Vagina (tissue), 2 donors: ENCODE measurements at regions not wholly inside any gene's neighbourhood (a gene's known extent, or its start where the extent isn't known, plus 50 kb on each side); places are given as distances from the start of the nearest gene placed in this dataset.

ENCODE experiments used
- DNase-seq, 2 donors: peaks; one replicate each; pipeline ENCODE4 v3.0.0-alpha.2; 2017; ENCODE audit errors: extremely low spot score in 2 of 2
- H3K27ac ChIP-seq: fragments of 200-600 bp; sonication (generic); one replicate; pipeline ENCODE4 v1.5.1; 2019
- H3K27me3 ChIP-seq: fragments of 200-600 bp; sonication (generic); one replicate; pipeline ENCODE4 v1.5.1; 2019
- H3K36me3 ChIP-seq, 2 donors: fragments of 200-600 bp; sonication (generic); one replicate each; pipeline ENCODE4 v1.5.1; 2017 to 2019
- H3K4me1 ChIP-seq: fragments of 200-600 bp; sonication (generic); one replicate; pipeline ENCODE4 v1.5.1; 2019
- H3K4me3 ChIP-seq, 2 donors: fragments of 200-600 bp; sonication (generic); 1 replicate in 1 of 2; 2 replicates in 1 of 2; pipeline ENCODE4 v1.5.1; 2016 to 2019
- H3K9me3 ChIP-seq: fragments of 200-600 bp; sonication (generic); one replicate; pipeline ENCODE4 v1.5.1; 2019
- POLR2A ChIP-seq, 2 donors: fragments of 450-650 bp; IDR thresholded peaks; one replicate each; pipeline ENCODE4 v1.6.1; 2017; ENCODE audit warnings: antibody characterized with exemption in 2 of 2, mild to moderate bottlenecking in 2 of 2, moderate library complexity in 2 of 2
- POLR2AphosphoS5 ChIP-seq, 2 donors: sonication (generic); formaldehyde crosslinking; IDR thresholded peaks; one replicate each; pipeline ENCODE4 v1.9.0; 2017; ENCODE audit warnings: antibody characterized with exemption in 2 of 2, mild to moderate bottlenecking in 2 of 2, low read depth in 1 of 2; ENCODE audit not compliant: insufficient read depth in 1 of 2
- intact Hi-C: fragments of 100-400 bp; cut with DNase I; formaldehyde crosslinking; loops from one replicate; pipeline ENCODE4 v1.15.1; 2023
- TF ChIP-seq, protein P1 (sequence below), 3 experiments: fragments of 450-650 bp in 2 of 3; fragments of 200-600 bp in 1 of 3; sonication (generic) in 1 of 3; IDR thresholded peaks; one replicate each; pipeline ENCODE4 v1.5.1; 2017 to 2019; ENCODE audit warnings: antibody characterized with exemption in 3 of 3, mild to moderate bottlenecking in 2 of 3, moderate library complexity in 2 of 3

DNA sequence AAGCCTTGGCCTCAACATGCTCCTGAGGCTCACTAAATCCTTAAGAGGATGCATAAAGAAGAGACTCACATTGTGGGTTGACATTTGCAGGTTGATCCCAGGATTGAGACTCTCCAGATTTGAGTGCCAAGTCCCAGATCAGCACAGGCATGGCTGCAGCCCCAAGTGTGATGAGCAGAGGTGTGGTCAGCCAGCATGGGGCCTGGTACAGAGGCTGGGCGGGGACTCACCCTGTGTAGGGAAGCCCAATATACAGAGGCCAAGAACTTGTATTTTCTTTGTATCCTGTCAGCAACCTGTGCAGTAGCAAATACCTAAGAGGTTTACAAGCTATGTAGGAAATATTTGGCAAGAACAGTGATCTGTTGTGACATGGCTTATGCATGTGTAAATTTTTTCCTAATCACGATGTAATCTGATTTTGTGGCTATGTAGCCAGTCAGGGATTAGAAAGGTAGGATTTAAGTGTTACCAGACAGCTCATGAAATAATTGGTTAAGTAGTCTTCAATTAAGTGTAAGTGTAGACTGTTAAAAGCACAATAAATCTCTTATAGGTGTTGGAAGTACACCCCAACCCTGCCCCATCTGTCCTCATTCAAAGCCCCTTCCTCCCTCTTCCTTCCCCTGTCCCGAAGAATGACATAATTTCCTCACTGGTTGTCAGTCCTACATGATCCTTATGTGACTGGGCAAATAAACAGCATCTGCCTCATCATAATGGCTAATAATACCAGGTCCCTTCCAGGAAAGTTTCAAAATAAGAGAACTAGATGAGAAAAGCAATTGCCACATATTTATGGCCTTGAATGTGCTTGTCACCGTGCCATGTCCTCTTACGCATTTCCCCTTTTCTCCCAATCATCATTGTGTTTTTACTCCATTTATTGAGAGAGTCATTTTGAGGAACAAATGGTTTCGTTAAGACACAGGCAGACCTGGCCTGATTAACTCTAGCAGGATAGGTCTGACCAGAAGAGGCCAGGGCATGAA, 120.9 kb downstream of the HLX start:
- no peaks in the 10 kb centered on the region for H3K27me3 ChIP-seq
- DNase-seq: no peak
- H3K27ac ChIP-seq: no peak overlapping the region
- TF ChIP-seq POLR2AphosphoS5 (IDR thresholded peaks at IDR 0.05; ENCODE audit: insufficient read depth in 1 of 2, low read depth in 1 of 2) (no peak), POLR2A (IDR thresholded peaks at IDR 0.05) (no peak)
- TF ChIP-seq, protein P1, sequence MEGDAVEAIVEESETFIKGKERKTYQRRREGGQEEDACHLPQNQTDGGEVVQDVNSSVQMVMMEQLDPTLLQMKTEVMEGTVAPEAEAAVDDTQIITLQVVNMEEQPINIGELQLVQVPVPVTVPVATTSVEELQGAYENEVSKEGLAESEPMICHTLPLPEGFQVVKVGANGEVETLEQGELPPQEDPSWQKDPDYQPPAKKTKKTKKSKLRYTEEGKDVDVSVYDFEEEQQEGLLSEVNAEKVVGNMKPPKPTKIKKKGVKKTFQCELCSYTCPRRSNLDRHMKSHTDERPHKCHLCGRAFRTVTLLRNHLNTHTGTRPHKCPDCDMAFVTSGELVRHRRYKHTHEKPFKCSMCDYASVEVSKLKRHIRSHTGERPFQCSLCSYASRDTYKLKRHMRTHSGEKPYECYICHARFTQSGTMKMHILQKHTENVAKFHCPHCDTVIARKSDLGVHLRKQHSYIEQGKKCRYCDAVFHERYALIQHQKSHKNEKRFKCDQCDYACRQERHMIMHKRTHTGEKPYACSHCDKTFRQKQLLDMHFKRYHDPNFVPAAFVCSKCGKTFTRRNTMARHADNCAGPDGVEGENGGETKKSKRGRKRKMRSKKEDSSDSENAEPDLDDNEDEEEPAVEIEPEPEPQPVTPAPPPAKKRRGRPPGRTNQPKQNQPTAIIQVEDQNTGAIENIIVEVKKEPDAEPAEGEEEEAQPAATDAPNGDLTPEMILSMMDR (IDR thresholded peaks at IDR 0.05): no peak
- intact Hi-C loops: no loop called here
- H3K4me3 ChIP-seq: no peak overlapping the region
- no peaks in the 10 kb centered on the region for H3K4me1 ChIP-seq
- no peaks in the 10 kb centered on the region for H3K36me3 ChIP-seq
- no peaks in the 10 kb centered on the region for H3K9me3 ChIP-seq

GRCh38 chr1:221001167-221001566, 121.9 kb downstream of the HLX start:
- TF ChIP-seq POLR2AphosphoS5 (IDR thresholded peaks at IDR 0.05; ENCODE audit: insufficient read depth in 1 of 2, low read depth in 1 of 2): no peak
- TF ChIP-seq, protein P1 (IDR thresholded peaks at IDR 0.05): no peak
- no peak for TF ChIP-seq POLR2A (IDR thresholded peaks at IDR 0.05)
- Histone ChIP-seq H3K9me3 (no peaks in the 10 kb centered on the region), H3K4me3 (no peak overlapping the region), H3K27me3 (no peaks in the 10 kb centered on the region), H3K27ac (no peak overlapping the region), H3K36me3 (no peaks in the 10 kb centered on the region), H3K4me1 (no peaks in the 10 kb centered on the region)
- intact Hi-C loops: no loop called here
- DNase-seq: no peak

GRCh38 chr1:221002601-221003000, 123.4 kb downstream of the HLX start:
- Histone ChIP-seq H3K27me3 (no peaks in the 10 kb centered on the region), H3K27ac (no peak overlapping the region), H3K4me3 (no peak overlapping the region), H3K9me3 (no peaks in the 10 kb centered on the region), H3K4me1 (no peaks in the 10 kb centered on the region), H3K36me3 (no peaks in the 10 kb centered on the region)
- TF ChIP-seq, protein P1 (IDR thresholded peaks at IDR 0.05): no peak
- TF ChIP-seq POLR2AphosphoS5 (IDR thresholded peaks at IDR 0.05; ENCODE audit: insufficient read depth in 1 of 2, low read depth in 1 of 2): no peak
- TF ChIP-seq POLR2A (IDR thresholded peaks at IDR 0.05): no peak
- no peak for DNase-seq
- intact Hi-C loops: no loop called here

- Histone ChIP-seq H3K4me3 (no peak overlapping the region), H3K27ac (no peak overlapping the region), H3K9me3 (no peaks in the 10 kb centered on the region), H3K36me3 (no peaks in the 10 kb centered on the region), H3K27me3 (no peaks in the 10 kb centered on the region), H3K4me1 (no peaks in the 10 kb centered on the region)
- no peak for DNase-seq
- TF ChIP-seq POLR2AphosphoS5 (IDR thresholded peaks at IDR 0.05; ENCODE audit: insufficient read depth in 1 of 2, low read depth in 1 of 2) (no peak), POLR2A (IDR thresholded peaks at IDR 0.05) (no peak)
- TF ChIP-seq, protein P1 (IDR thresholded peaks at IDR 0.05): no peak
- intact Hi-C loops: no loop called here
Measured at GRCh38 chr1:221011145-221011544, 131.9 kb downstream of the HLX start.

- intact Hi-C loops: no loop called here
- no peaks in the 10 kb centered on the region for H3K36me3 ChIP-seq
Measured at GRCh38 chr1:221012120-221012519, 132.9 kb downstream of the HLX start.

More at GRCh38 chr1:221012120-221012519, 132.9 kb downstream of the HLX start:
- Histone ChIP-seq H3K27me3 (no peaks in the 10 kb centered on the region), H3K4me1 (no peaks in the 10 kb centered on the region), H3K4me3 (no peak overlapping the region), H3K9me3 (no peaks in the 10 kb centered on the region), H3K27ac (no peak overlapping the region)
- no peak for DNase-seq
- TF ChIP-seq, protein P1 (IDR thresholded peaks at IDR 0.05): no peak
- no peak for TF ChIP-seq POLR2AphosphoS5 (IDR thresholded peaks at IDR 0.05; ENCODE audit: insufficient read depth in 1 of 2, low read depth in 1 of 2)
- no peak for TF ChIP-seq POLR2A (IDR thresholded peaks at IDR 0.05)
